Hematopoietic multipotent progenitor cell treated with erythropoietin and hydrocortisone succinate and interleukin-3 and kit ligand, for 6 days (in vitro differentiated cells): ENCODE measurements at regions not wholly inside any gene's neighbourhood (a gene's known extent, or its start where the extent isn't known, plus 50 kb on each side); places are given as distances from the start of the nearest gene placed in this dataset.

Source experiments
- DNase-seq: peaks from one replicate; pipeline ENCODE4 v3.0.0-alpha.2; 2015

GRCh38 chr21:24868117-24868516, 739.2 kb downstream of the MRPL39 start:
- DNase-seq, result no peak

GRCh38 chr21:24861471-24861870, 745.8 kb downstream of the MRPL39 start:
- DNase-seq, result no peak

- DNase-seq, result no peak
Observed at GRCh38 chr21:24856326-24856725, 751.0 kb downstream of the MRPL39 start.

- no peak for DNase-seq
Observed at GRCh38 chr21:24852610-24853195, 754.6 kb downstream of the MRPL39 start.

GRCh38 chr21:24850121-24850520, 757.2 kb downstream of the MRPL39 start:
- no peak for DNase-seq

- DNase-seq, result no peak
Observed at GRCh38 chr21:24844671-24845070, 762.6 kb downstream of the MRPL39 start.

- DNase-seq, result no peak
Observed at GRCh38 chr21:24840287-24840686, 767.0 kb downstream of the MRPL39 start.

- no peak for DNase-seq
Observed at GRCh38 chr21:24832961-24833360, 774.3 kb downstream of the MRPL39 start.

- no peak for DNase-seq
Observed at GRCh38 chr21:24829397-24829796, 777.9 kb downstream of the MRPL39 start.

GRCh38 chr21:24826822-24827221, 780.5 kb downstream of the MRPL39 start:
- no peak for DNase-seq

- no peak for DNase-seq
Observed at GRCh38 chr21:24825348-24825747, 781.9 kb downstream of the MRPL39 start.

GRCh38 chr21:24824209-24824608, 783.1 kb downstream of the MRPL39 start:
- DNase-seq, result no peak

GRCh38 chr21:24823247-24823646, 784.0 kb downstream of the MRPL39 start:
- DNase-seq, result no peak

GRCh38 chr21:24785033-24785432, 822.2 kb downstream of the MRPL39 start:
- no peak for DNase-seq

GRCh38 chr21:24781146-24781545, 826.1 kb downstream of the MRPL39 start:
- DNase-seq, result no peak

- no peak for DNase-seq
Observed at GRCh38 chr21:24759348-24760075, 847.8 kb downstream of the MRPL39 start.

GRCh38 chr21:24738063-24738462, 869.2 kb downstream of the MRPL39 start:
- DNase-seq, result no peak

- no peak for DNase-seq
Observed at GRCh38 chr21:24737296-24737850, 869.9 kb downstream of the MRPL39 start.

- DNase-seq, result no peak
Observed at GRCh38 chr21:24730661-24731060, 876.6 kb downstream of the MRPL39 start.

- no peak for DNase-seq
Observed at GRCh38 chr21:24729568-24729967, 877.7 kb downstream of the MRPL39 start.

GRCh38 chr21:24727803-24728440, 879.4 kb downstream of the MRPL39 start:
- no peak for DNase-seq

GRCh38 chr21:24716281-24716918, 890.9 kb downstream of the MRPL39 start:
- no peak for DNase-seq

- no peak for DNase-seq
Observed at GRCh38 chr21:24714646-24715200, 892.6 kb downstream of the MRPL39 start.
